Astrocyte of the cerebellum (primary cell): ENCODE measurements at regions not wholly inside any gene's neighbourhood (a gene's known extent, or its start where the extent isn't known, plus 50 kb on each side); places are given as distances from the start of the nearest gene placed in this dataset.

ENCODE experiments used
- DNase-seq: peaks from one replicate; pipeline ENCODE4 v3.0.0-alpha.2; 2011; ENCODE audit warnings: low read depth
- H3K4me3 ChIP-seq: 2 replicates; pipeline ENCODE4 v1.5.1; 2011; ENCODE audit warnings: mild to moderate bottlenecking, low read depth, low read length, moderate library complexity
- CTCF ChIP-seq: IDR thresholded peaks from 2 replicates; pipeline ENCODE4 v1.5.1; 2012; ENCODE audit warnings: low read length, low read depth, moderate library complexity, mild to moderate bottlenecking; ENCODE audit errors: missing control alignments
- in situ Hi-C: cut with HindIII; loops from 2 replicates; pipeline ENCODE4 v1.10.0; 2017; ENCODE audit warnings: low sequenced_read_pairs

GRCh38 chr16:64629622-64630021 lies 492.2 kb downstream of the CDH11 start:
- TF ChIP-seq CTCF, result no peak
- DNase-seq, result no peak
- in situ Hi-C loops, result no loop called here
- no peak overlapping the region for H3K4me3 ChIP-seq

GRCh38 chr16:64627781-64628180 lies 494.1 kb downstream of the CDH11 start:
- no peak for DNase-seq
- in situ Hi-C loops, result no loop called here
- no peak for TF ChIP-seq CTCF
- H3K4me3 ChIP-seq, result no peak overlapping the region

- DNase-seq, result no peak
- H3K4me3 ChIP-seq, result no peak overlapping the region
- no peak for TF ChIP-seq CTCF
- in situ Hi-C loops, result no loop called here
Observed at GRCh38 chr16:64627288-64627687, 494.6 kb downstream of the CDH11 start.

- DNase-seq, result no peak
- in situ Hi-C loops, result no loop called here
- TF ChIP-seq CTCF, result no peak
- no peak overlapping the region for H3K4me3 ChIP-seq
Observed at GRCh38 chr16:64626776-64627175, 495.1 kb downstream of the CDH11 start.

- H3K4me3 ChIP-seq, result no peak overlapping the region
- no peak for TF ChIP-seq CTCF
- in situ Hi-C loops, result no loop called here
- no peak for DNase-seq
Observed at GRCh38 chr16:64621616-64622015, 500.2 kb downstream of the CDH11 start.

GRCh38 chr16:64617836-64618476 lies 503.9 kb downstream of the CDH11 start:
- no peak for TF ChIP-seq CTCF
- no peak overlapping the region for H3K4me3 ChIP-seq
- in situ Hi-C loops, result no loop called here
- DNase-seq, result no peak
